IMR-90 (cell line): ENCODE measurements at regions not wholly inside any gene's neighbourhood (a gene's known extent, or its start where the extent isn't known, plus 50 kb on each side); places are given as distances from the start of the nearest gene placed in this dataset.

ENCODE experiments used
- ATAC-seq: fragments of 200-7000 bp; cut with Tn5 transposase; 2 replicates; pipeline ENCODE4 v1.9.1; 2020; ENCODE audit warnings: low read depth, mild to moderate bottlenecking, moderate library complexity
- BruUV-seq: library from RNA; stranded (reverse); fragments of 400-500 nt; replicated peaks from 2 replicates; lab custom pipeline; 2021; lab: Mats Ljungman, UMichigan
- CTCF ChIA-PET: fragments of 300-600 bp; formaldehyde crosslinking; extraction: SDS; loops from one replicate; lab custom pipeline; 2021; ENCODE audit warnings: antibody characterized with exemption; lab: Yijun Ruan, JAX
- POLR2A ChIA-PET: fragments of 300-600 bp; sonication (Branson Sonifier 250); formaldehyde crosslinking; loops from one replicate; lab custom pipeline; 2022; ENCODE audit warnings: antibody characterized with exemption; ENCODE audit not compliant: unreplicated experiment; lab: Charles Lee
- DNase-seq: peaks from one replicate; pipeline ENCODE4 v3.0.0; 2013
- H2AFZ ChIP-seq: replicated peaks from 2 replicates; pipeline ENCODE3; 2013; ENCODE audit warnings: low read length, mild to moderate bottlenecking; ENCODE audit not compliant: poor library complexity
- H2AK5ac ChIP-seq: 2 replicates; pipeline ENCODE4 v1.6.1; 2013; ENCODE audit warnings: low read depth, low read length, inconsistent platforms
- H2AK9ac ChIP-seq: replicated peaks from 2 replicates; pipeline ENCODE3; 2013; ENCODE audit warnings: mild to moderate bottlenecking, low read depth, low read length, moderate library complexity; ENCODE audit not compliant: poor library complexity
- H2BK120ac ChIP-seq: 2 replicates; pipeline ENCODE4 v1.6.1; 2013; ENCODE audit warnings: low read depth, low read length, inconsistent platforms
- H2BK15ac ChIP-seq: 3 replicates; pipeline ENCODE4 v1.6.1; 2013; ENCODE audit warnings: low read depth, low read length, inconsistent platforms
- H2BK20ac ChIP-seq: 2 replicates; pipeline ENCODE4 v1.6.1; 2013; ENCODE audit warnings: low read depth, mild to moderate bottlenecking, inconsistent platforms, low read length, moderate library complexity
- H2BK5ac ChIP-seq: 2 replicates; pipeline ENCODE4 v1.6.1; 2013; ENCODE audit warnings: mild to moderate bottlenecking, low read depth, low read length, inconsistent platforms; ENCODE audit not compliant: poor library complexity, severe bottlenecking
- H3K14ac ChIP-seq: replicated peaks from 2 replicates; pipeline ENCODE4 v1.6.1; 2013; ENCODE audit warnings: low read depth, low read length, inconsistent platforms
- H3K18ac ChIP-seq: 2 replicates; pipeline ENCODE4 v1.6.1; 2013; ENCODE audit warnings: low read depth, low read length, control low read depth
- H3K23ac ChIP-seq: 2 replicates; pipeline ENCODE4 v1.6.1; 2013; ENCODE audit warnings: low read depth, low read length, inconsistent platforms
- H3K27ac ChIP-seq: 2 replicates; pipeline ENCODE4 v1.5.1; 2013; ENCODE audit warnings: mild to moderate bottlenecking, control low read depth, low read length; ENCODE audit not compliant: insufficient read depth
- H3K27me3 ChIP-seq: 2 replicates; pipeline ENCODE4 v1.6.1; 2013; ENCODE audit warnings: low read length; ENCODE audit not compliant: control insufficient read depth, insufficient read depth
- H3K36me3 ChIP-seq: 2 replicates; pipeline ENCODE4 v1.6.1; 2013; ENCODE audit warnings: low read length, mixed read lengths; ENCODE audit not compliant: control insufficient read depth, insufficient read depth
- H3K4ac ChIP-seq: 2 replicates; pipeline ENCODE4 v1.6.1; 2013; ENCODE audit warnings: low read depth, low read length, inconsistent platforms
- H3K4me1 ChIP-seq: 2 replicates; pipeline ENCODE4 v1.6.1; 2013; ENCODE audit warnings: low read length, mixed read lengths; ENCODE audit not compliant: control insufficient read depth, insufficient read depth
- H3K4me2 ChIP-seq: 2 replicates; pipeline ENCODE4 v1.6.1; 2013; ENCODE audit warnings: low read depth, mild to moderate bottlenecking, control low read depth, low read length, moderate library complexity
- H3K4me3 ChIP-seq: 2 replicates; pipeline ENCODE4 v1.5.1; 2013; ENCODE audit warnings: low read depth, mild to moderate bottlenecking, control low read depth, low read length, moderate library complexity; ENCODE audit not compliant: insufficient read depth
- H3K56ac ChIP-seq: 2 replicates; pipeline ENCODE4 v1.6.1; 2013; ENCODE audit warnings: low read length, inconsistent platforms; ENCODE audit not compliant: insufficient read depth; ENCODE audit errors: extremely low read depth
- H3K79me1 ChIP-seq, 2 experiments: 2 replicates each; pipeline ENCODE4 v1.6.1; 2013; ENCODE audit warnings: low read length in 2 of 2, inconsistent platforms in 1 of 2, low read depth in 1 of 2
- H3K9ac ChIP-seq: 2 replicates; pipeline ENCODE4 v1.6.1; 2013; ENCODE audit warnings: low read depth, low read length, control low read depth
- H3K9me1 ChIP-seq: 2 replicates; pipeline ENCODE4 v1.6.1; 2013; ENCODE audit warnings: low read length, inconsistent platforms; ENCODE audit not compliant: insufficient read depth
- H3K9me3 ChIP-seq: 2 replicates; pipeline ENCODE4 v1.6.1; 2013; ENCODE audit warnings: low read length; ENCODE audit not compliant: control insufficient read depth, insufficient read depth
- H4K20me1 ChIP-seq: 2 replicates; pipeline ENCODE4 v1.6.1; 2013; ENCODE audit warnings: low read length, inconsistent platforms; ENCODE audit not compliant: insufficient read depth
- H4K5ac ChIP-seq: 2 replicates; pipeline ENCODE4 v1.6.1; 2013; ENCODE audit warnings: mild to moderate bottlenecking, low read depth, low read length, control low read depth
- H4K8ac ChIP-seq, 2 experiments: 2 replicates each; pipeline ENCODE4 v1.6.1; 2013; ENCODE audit warnings: low read depth in 2 of 2, low read length in 2 of 2, control low read depth in 1 of 2, inconsistent platforms in 1 of 2
- H4K91ac ChIP-seq: 2 replicates; pipeline ENCODE4 v1.6.1; 2013; ENCODE audit warnings: low read depth, low read length, inconsistent platforms; ENCODE audit not compliant: insufficient read depth
- BHLHE40 ChIP-seq: fragments of 150-350 bp; IDR thresholded peaks from 2 replicates; pipeline ENCODE4 v1.6.1; 2016; ENCODE audit warnings: mild to moderate bottlenecking, low read depth, low read length
- CEBPB ChIP-seq: IDR thresholded peaks from 2 replicates; pipeline ENCODE4 v1.6.1; 2012; ENCODE audit warnings: low read depth, low read length, improper control_type of control experiment
- CHD1 ChIP-seq: IDR thresholded peaks from 2 replicates; pipeline ENCODE4 v1.6.1; 2012; ENCODE audit warnings: low read depth, low read length, improper control_type of control experiment
- CTCF ChIP-seq: conservative IDR thresholded peaks from 2 replicates; pipeline ENCODE4 v1.5.1; 2012; ENCODE audit warnings: mild to moderate bottlenecking, low read depth, low read length, improper control_type of control experiment
- ELK1 ChIP-seq: fragments of 150-350 bp; IDR thresholded peaks from 2 replicates; pipeline ENCODE4 v1.6.1; 2016; ENCODE audit warnings: low read depth, mild to moderate bottlenecking, low read length, moderate library complexity, borderline replicate concordance
- FOS ChIP-seq: fragments of 150-350 bp; IDR thresholded peaks from 2 replicates; pipeline ENCODE4 v1.6.1; 2016; ENCODE audit warnings: low read depth, low read length
- MAFK ChIP-seq: IDR thresholded peaks from 2 replicates; pipeline ENCODE4 v1.6.1; 2012; ENCODE audit warnings: low read depth, low read length, improper control_type of control experiment
- MAZ ChIP-seq: IDR thresholded peaks from 2 replicates; pipeline ENCODE4 v1.6.1; 2012; ENCODE audit warnings: low read depth, mild to moderate bottlenecking, low read length, improper control_type of control experiment, moderate library complexity, borderline replicate concordance
- MXI1 ChIP-seq: IDR thresholded peaks from 2 replicates; pipeline ENCODE4 v1.6.1; 2012; ENCODE audit warnings: low read depth, mild to moderate bottlenecking, low read length, moderate library complexity, borderline replicate concordance
- NFE2L2 ChIP-seq: fragments of 150-350 bp; IDR thresholded peaks from 2 replicates; pipeline ENCODE4 v1.6.1; 2016; ENCODE audit warnings: low read depth, mild to moderate bottlenecking, low read length
- POLR2A ChIP-seq: IDR thresholded peaks from 2 replicates; pipeline ENCODE4 v1.6.1; 2012; ENCODE audit warnings: mild to moderate bottlenecking, low read depth, low read length
- RAD21 ChIP-seq: IDR thresholded peaks from 2 replicates; pipeline ENCODE4 v1.6.1; 2012; ENCODE audit warnings: low read length, improper control_type of control experiment
- RCOR1 ChIP-seq: IDR thresholded peaks from 2 replicates; pipeline ENCODE4 v1.6.1; 2012; ENCODE audit warnings: mild to moderate bottlenecking, low read length, improper control_type of control experiment; ENCODE audit not compliant: insufficient replicate concordance
- RFX5 ChIP-seq: IDR thresholded peaks from 2 replicates; pipeline ENCODE4 v1.8.0; 2012; ENCODE audit warnings: low read depth, mild to moderate bottlenecking, low read length, moderate library complexity
- SMC3 ChIP-seq: fragments of 150-350 bp; IDR thresholded peaks from 2 replicates; pipeline ENCODE4 v1.6.1; 2016; ENCODE audit warnings: low read depth, mild to moderate bottlenecking, antibody characterized with exemption, low read length, moderate library complexity
- USF2 ChIP-seq: fragments of 150-350 bp; IDR thresholded peaks from 2 replicates; pipeline ENCODE4 v1.6.1; 2017; ENCODE audit warnings: mild to moderate bottlenecking, antibody characterized with exemption, low read length, low read depth
- WGBS, 2 experiments: methylation state at CpG; one replicate each; pipeline versions ENCODE4 v1.1.5 to v1.1.7; 2013; ENCODE audit warnings: missing lambda C conversion rate in 2 of 2; ENCODE audit not compliant: insufficient read length in 1 of 2; ENCODE audit errors: extremely low coverage in 2 of 2; 5-methylcytosine and 5-hydroxymethylcytosine counted together
- dilution Hi-C: fragments of 300-500 bp; cut with HindIII; formaldehyde crosslinking; loops from one replicate; pipeline ENCODE4 v1.14.3; 2018; ENCODE audit warnings: low sequenced_read_pairs; ENCODE audit not compliant: unreplicated experiment
- in situ Hi-C: fragments of 300-500 bp; cut with MboI; formaldehyde crosslinking; loops from 3 replicates; pipeline ENCODE4 v1.14.3; 2019; ENCODE audit warnings: low sequenced_read_pairs, inconsistent platforms, mixed read lengths
- intact Hi-C: fragments of 100-400 bp; cut with micrococcal nuclease; formaldehyde crosslinking; loops from 2 replicates; pipeline ENCODE4 v1.10.0; 2022

GRCh38 chr10:44799966-44800365, 111.2 kb upstream of the TMEM72 start:
- Histone ChIP-seq H2BK120ac (peak overlapping the region; percentile 25; the same call in 1 of the 2 replicates), H3K79me1 (no peaks in the 10 kb centered on the region), H3K9me1 (peaks cover 8% of the 10 kb centered on the region; the same call in 1 of the 2 replicates), H3K4me3 (no peak overlapping the region), H2AK9ac (no peak overlapping the region), H4K5ac (no peak overlapping the region), H3K18ac (no peak overlapping the region), H3K27ac (no peak overlapping the region), H4K20me1 (no peaks in the 10 kb centered on the region), H3K9me3 (no peaks in the 10 kb centered on the region), H3K36me3 (no peaks in the 10 kb centered on the region), H2AFZ (no peak overlapping the region), H3K4ac (no peak overlapping the region), H4K91ac (no peak overlapping the region), H3K4me2 (no peak overlapping the region), H2BK5ac (no peak overlapping the region), H2BK15ac (no peak overlapping the region), H3K27me3 (no peaks in the 10 kb centered on the region), H3K23ac (no peak overlapping the region), H4K8ac (no peak overlapping the region; a peak in 1 of 4 replicates), H2BK20ac (peak overlapping the region; percentile 44; the same call in 1 of the 2 replicates), H3K14ac (no peak overlapping the region), H3K4me1 (peaks cover 7% of the 10 kb centered on the region), H3K9ac (no peak overlapping the region), H2AK5ac (no peak overlapping the region), H3K56ac (no peak overlapping the region)
- POLR2A ChIA-PET: no interaction called here
- TF ChIP-seq SMC3 (no peak), CTCF (no peak), CHD1 (no peak), BHLHE40 (no peak), ELK1 (no peak), USF2 (no peak), NFE2L2 (no peak), FOS (no peak), MXI1 (no peak), MAFK (no peak), POLR2A (no peak), RFX5 (no peak), RCOR1 (no peak), MAZ (no peak), RAD21 (no peak), CEBPB (no peak)
- no CpG with 5 or more reads among the region's 2 CpGs for WGBS, 2 experiments
- in situ Hi-C loops: no loop called here
- CTCF ChIA-PET: no interaction called here
- no TSS peak for BruUV-seq
- intact Hi-C loops: loop anchor here (5.0 kb wide), 1 partner anchor 832 kb away; no protein-coding TSS in a partner anchor
- dilution Hi-C loops: no loop called here
- no peak for DNase-seq
- ATAC-seq: no peak
